ENCODE measurements at regions not wholly inside any gene's neighbourhood (a gene's known extent, or its start where the extent isn't known, plus 50 kb on each side); places are given as distances from the start of the nearest gene placed in this dataset.
"Not testable (repeated sequence)": the region's sequence is repeated elsewhere in the genome, so short reads cannot be mapped to it uniquely, and the experiment has no call there.

DNA sequence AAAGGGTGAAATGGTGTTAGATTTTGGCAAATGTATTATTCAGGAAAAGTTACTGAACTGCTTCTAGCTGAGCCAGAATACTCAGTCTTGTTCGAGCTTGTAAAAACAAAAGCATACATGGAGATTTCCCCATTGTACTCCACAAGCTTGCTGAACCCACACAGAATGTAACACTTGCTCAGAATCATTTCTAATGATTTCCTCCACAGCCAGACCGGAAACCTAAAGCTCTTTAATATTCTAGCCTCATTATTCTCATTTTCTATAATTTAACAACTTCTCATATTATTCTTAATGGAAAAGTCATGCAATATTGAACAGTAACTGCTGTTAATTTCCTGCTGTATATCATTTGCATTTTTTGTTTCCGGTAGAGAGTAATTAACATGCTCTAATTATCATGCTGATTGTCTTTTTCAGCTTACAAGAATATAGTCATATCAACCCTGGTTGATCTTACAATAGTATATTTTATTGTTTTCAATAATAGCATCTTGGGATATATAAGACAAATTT, 1387.5 kb upstream of the EYS start:
- DNase-seq (ENCODE audit: low spot score): no peak

DNA sequence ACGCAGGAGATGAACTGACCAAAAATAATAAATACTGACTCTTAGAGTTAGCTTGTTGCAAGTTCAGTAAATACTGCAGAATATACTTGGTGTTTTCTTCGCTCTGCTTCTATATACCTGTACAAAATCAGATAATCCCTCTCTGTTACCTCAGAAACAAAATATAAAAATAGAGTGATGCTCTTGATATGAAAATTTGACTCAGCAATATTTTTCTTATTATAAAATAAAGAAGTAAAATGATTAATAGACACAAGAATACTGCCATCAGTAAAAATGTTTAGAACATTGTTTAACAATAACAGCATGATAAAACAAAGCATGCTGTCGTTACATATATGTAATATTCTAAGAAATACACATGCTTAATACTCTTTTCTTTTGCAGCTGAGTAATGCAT, 1366.9 kb upstream of the EYS start:
- no peak for DNase-seq (ENCODE audit: low spot score)

DNA sequence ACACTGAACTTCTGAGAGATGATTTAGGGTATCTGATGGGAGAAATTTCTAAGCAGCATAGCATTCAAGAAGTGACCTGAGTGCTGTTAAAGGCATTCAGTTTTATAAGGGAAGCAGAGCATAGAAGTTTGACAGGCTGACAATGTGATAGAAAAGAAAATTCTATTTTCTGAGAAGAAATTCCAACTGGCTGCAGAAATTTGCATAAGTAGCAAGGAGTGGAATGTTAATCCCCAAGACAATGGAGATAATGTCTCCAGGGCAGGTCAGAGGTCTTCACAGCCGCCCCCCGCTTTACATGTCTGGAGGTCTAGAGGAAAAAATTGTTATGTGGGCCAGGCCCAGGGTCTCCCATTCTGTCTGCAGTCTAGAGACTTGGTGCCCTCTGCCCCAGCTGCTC, 1361.8 kb upstream of the EYS start:
- DNase-seq (ENCODE audit: low spot score): no peak

DNA sequence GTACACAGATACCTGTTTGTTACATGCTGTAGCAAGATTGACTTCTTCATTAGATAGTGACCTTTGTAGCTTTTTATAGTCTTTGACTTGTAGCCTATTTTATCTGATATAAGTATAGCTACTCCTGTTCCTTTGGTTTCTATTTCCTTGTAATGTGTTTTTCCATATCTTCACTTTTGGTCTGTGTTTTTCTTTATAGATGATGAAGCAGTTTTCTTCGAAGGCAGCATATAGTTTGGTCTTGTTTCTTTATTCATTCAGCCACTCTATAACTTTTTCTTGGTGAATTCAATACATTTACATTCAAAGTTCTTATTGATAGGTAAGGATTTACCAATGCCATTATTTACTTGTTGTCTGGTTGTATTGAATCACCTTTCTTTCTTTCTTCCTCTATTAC, 1357.3 kb upstream of the EYS start:
- DNase-seq (ENCODE audit: low spot score): no peak

DNA sequence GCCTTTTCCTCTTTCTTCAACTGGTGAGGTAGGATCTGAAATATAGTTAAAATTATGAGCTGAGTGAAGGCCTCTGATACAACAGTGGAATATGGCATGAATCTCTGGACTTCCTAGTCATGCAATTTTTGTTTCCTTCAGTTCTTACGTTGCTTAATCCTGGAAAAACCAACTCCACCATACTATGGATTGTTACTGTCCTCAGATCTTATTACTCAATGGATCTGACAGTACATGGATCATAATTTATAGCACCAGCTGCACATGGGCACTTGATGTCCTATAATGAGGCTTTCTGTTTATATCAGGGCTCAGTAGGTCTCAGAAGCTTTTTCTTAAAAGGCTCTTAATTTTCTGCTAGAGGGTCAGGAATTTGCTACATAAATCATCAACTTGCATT, 1341.0 kb upstream of the EYS start:
- DNase-seq (ENCODE audit: low spot score): no peak

DNA sequence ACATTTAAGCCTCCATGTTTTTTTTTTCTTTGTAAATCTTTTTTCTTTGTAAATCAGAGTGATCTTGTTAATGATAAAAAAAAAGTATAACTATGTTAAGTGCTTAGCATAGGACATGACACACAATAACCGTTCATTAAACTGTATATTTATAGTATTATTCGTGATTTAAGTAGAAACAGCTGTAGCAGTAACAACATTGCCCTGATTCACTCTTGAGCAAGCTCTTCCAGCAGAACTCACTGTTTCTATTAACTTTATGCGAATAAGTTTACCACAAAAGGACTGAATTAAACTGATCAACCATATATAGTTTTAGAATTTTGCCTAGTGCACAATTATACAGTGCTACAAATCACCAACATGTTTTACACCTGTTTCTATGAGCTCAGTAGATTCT, 1338.0 kb upstream of the EYS start:
- DNase-seq (ENCODE audit: low spot score): no peak

DNA sequence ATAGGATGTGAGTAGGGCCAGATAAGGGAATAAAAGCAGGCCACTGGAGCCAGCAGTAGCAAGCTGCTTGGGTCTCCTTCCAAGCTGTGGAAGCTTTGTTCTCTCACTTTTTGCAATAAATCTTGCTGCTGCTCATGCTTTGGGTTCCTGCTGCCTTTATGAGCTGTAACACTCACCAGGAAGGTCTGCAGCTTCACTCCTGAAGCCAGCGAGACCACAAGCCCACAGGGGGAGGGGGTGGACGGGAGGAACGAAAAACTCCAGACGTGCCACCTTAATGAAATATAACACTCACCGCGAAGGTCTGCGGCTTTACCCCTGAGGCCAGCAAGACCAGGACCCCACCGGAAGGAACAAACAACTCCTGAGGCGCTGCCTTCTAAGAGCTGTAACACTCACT, 1324.4 kb upstream of the EYS start:
- no peak for DNase-seq (ENCODE audit: low spot score)

DNA sequence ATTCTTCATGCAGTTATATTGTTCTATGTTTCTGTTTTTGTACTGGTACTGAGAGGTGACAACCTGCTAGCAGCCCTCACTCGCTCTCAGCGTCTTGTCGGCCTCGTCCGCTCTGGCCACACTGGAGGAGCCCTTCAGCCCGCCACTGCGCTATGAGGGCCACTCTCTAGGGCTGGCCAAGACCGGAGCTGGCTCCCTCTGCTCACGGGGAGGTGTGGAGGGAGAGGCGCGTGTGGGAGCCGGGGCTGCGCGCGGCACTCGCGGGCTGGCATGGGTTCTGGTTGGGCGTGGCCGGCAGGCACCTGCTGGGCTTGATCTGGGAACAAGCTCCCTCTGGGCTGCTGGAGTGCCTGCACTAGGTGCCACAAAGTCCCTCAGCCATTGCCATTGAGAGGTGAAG, 1323.8 kb upstream of the EYS start:
- DNase-seq (ENCODE audit: low spot score): no peak

DNA sequence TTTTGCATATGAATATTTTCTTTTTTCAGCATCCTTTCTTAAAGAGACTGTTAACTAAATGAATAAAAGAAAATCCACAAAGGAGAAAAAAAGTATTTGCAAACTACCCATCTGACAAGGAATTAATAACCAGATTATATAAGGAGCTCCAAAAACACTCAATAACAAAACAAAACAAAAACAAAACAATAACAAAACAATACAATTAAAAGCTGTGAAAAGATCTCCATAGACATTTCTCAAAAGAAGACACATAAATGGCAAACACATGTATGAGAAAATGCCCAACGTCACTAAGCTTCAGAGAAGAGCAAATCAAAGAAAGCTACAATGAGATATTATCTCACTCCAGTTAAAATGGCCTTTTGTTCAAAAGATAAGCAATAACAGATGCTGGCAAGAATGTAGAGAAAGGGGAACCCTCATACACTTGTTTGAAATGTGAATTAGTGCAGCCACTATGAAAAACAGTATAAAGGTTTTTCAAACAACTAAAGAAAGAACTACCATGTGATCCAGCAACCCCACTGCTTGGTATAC, 1310.0 kb upstream of the EYS start:
- DNase-seq (ENCODE audit: low spot score): no peak

DNA sequence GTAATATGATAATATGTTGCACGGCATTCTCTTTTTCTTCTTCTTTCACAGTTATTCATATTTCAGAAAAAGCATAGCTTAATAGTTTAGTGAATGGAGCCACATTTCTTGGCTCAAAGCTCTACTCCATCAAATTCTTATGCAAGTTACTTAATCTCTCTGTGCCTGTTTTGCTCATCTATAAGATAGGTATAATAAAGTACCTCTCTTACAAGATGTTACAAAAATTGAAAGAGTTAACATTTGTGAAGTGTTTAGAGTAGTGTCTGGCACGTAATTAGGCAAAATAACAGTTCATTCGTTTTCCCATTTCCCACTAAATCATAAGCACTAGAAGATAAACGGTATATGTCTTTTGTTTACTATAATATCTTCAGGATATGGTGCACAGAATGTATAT, 1304.4 kb upstream of the EYS start:
- DNase-seq (ENCODE audit: low spot score): no peak

DNA sequence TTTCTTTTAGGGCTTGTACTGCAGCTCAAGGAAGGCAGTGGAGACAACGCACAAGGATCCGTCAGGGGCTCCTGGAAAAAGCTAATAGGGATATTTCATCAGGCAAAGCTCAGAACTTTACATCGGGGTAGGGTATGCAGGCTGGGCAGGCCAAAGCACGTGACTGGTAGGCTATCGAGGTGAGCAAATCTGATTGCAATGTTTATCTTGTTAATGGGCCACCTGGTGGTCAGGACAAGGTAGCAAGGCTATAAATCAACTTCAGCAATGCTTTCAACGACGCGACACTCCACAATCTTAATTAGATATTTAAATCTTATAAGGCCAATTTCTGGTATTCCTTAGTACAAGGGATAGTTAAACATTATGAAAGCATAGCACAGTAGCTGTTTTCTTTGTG, 1302.8 kb upstream of the EYS start:
- no peak for DNase-seq (ENCODE audit: low spot score)

DNA sequence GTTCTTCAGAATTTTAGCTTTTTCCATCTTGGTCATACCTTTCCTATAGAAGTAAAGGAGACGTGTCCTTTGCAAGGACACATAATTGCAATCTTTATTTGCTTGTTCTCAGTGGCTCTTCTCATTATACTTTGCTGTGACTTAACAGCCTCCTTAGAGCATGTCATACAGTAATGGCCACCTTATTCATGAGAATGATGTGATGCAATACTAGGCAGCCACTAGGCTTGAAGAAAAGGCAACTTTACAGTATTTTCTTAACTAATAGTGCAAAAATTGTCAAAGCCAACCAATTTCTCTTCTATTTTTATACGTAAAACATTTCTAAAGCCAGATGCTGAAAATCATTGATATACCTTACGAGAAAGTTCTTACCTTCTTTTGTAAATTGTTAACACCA, 1296.8 kb upstream of the EYS start:
- no peak for DNase-seq (ENCODE audit: low spot score)

DNA sequence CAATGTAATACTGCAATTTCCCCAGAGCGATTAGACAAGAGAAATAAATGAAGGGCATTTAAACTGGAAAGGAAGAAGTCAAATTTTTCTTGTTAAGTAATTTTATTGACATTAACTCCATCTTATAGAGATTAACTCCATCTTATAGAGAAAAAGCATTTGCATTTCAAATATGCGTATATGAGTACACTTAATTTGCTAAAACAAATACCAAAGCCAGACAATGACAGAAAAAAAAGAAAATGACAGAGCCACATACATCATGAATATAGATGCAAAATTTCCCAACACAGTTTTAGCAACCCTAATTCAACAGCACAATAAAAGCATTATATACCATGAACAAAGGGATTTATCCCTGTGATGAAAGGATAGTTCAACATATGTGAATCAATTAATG, 1293.1 kb upstream of the EYS start:
- no peak for DNase-seq (ENCODE audit: low spot score)

DNA sequence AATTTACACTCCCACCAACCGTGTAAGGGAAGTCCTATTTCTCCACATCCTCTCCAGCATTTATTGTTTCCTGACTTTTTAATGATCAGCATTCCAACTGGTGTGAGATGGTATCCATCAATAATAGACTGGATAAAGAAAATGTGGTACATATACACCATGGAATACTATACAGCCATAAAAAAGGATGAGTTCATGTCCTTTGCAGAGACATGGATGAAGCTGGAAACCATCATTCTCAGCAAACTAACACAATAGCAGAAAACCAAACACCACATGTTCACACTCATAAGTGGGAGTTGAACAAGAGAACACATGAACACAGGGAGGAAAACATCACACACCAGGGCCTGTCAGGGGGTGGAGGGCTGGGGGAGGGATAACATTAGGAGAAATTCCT, 1290.6 kb upstream of the EYS start:
- not testable (repeated sequence) for DNase-seq (ENCODE audit: low spot score)

DNA sequence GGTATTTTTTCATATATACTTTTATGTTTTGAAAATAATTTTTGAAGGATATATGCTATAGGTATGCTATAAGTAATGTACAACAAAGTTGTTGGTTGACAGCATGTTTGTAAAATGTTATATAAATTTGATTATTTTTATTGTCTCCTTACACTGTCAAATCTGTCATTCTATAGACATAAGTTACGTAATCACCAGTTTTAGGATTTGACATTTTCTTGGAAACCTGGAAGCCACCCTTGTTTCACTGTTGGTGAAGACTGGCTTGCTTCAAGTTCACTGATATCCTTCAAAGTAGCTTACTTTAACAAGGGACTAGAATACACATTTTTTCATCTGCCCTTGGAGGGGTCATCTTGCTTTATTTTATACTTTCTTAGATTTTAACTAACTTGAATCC, 1288.6 kb upstream of the EYS start:
- no peak for DNase-seq (ENCODE audit: low spot score)

DNA sequence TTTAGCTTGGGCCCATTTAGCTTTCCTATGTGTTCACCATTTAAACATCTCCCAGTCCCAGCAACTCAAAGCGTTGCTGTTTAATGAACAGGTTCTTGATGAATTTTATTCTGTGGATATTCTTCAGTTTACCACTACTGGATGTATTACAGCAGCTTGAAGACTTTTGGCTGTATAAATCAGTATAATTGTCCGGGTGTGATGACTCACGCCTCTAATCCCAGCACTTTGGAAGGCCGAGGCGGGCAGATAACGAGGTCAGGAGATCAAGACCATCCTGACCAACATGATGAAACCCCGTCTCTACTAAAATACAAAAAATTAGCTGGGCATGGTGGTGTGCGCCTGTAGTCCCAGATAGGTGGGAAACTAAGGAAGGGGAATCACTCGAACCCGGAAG, 1286.7 kb upstream of the EYS start:
- DNase-seq (ENCODE audit: low spot score): not testable (repeated sequence)

DNA sequence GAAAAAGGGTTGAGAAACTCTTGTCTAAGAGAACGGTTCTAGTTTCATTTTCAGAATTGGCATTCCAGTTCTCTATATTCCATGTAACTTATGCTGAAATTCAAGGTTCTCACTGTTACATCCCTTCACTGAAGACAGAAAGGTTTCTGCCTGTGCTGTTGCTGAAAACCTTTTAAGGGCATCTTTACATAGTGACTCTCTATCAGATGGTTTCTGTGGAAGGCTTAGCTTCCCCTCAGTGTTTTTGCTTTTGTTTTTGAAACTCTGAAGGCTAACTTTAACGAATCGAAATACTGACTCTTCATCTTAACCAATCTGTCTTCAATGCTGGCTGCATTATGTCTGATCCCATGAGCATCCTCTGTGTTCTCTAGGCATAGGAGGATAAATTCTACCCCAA, 1286.2 kb upstream of the EYS start:
- peak; percentile 18 for DNase-seq (ENCODE audit: low spot score)

DNA sequence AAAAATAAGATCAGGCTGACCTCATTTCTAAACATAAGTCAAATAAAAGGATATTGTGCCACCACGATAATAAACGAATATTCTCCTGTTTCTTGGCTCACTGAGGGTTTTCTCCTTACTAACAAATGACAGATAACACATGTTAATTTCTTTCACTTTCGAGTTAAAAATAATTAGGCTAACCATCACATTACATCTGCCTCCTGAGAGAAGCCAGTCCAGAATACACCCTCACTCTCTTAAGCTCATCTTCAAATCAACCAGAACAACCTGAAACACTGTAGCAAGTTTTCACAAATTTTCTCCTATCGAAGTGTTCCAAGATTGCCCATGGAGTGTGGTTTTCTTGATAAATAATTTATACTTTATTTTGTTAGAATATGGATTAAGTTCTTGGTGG, 1285.6 kb upstream of the EYS start:
- DNase-seq (ENCODE audit: low spot score): no peak

DNA sequence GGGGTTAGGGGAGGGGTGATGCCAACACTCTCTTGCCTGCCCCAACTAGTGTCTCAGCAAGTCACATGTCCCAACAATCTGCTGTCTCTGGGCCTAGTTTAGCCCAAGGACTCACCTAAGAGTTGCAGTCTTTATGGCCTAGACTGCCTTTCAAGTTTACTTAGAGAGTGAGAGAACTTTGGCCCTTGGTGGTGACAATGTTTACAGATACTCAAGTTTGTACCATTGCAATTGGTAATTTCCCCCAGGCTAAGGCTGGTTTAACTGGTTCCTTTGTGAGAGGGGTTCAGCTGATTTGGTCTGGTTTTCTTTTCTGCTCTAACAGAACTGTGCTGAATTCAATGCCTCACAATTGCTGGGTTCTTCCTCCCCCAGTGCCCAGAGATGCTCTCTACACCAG, 1279.9 kb upstream of the EYS start:
- DNase-seq (ENCODE audit: low spot score): no peak

DNA sequence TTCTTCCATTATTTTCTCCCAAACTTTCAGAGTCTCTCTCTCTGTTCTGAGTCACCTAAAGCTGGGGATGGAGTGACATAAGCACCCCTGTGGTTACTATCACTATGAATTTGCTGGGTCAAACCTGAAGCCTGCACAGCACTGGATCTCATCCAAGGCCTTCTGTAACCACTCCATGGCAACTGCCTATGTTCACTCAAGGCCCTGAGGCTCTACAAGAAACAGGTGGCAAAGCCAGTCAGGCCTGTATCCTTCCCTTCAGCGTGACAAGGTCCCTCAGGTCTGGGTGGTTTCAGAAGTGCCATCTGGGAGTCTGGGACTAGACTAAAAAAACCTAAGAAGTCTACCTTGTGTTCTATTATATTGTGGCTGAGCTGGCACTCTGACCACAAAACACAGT, 1278.8 kb upstream of the EYS start:
- no peak for DNase-seq (ENCODE audit: low spot score)

DNA sequence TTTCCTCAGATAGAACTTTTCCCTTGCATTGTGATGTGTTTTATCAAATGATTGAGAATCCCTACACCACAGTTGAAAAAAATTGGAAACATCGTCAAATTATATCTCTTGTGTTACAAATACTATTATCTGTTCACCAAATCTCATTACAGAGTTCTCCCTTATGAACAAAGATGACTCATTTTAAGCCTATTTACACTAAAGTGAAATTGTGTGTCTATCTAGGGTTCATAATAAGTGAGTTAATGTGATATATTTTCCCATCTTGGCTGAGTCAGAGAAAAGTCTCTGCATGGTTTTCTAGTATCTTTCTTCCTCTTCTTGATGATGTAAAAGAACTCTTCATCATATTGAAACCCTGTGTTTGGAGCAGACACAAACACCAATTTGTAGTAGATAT, 1263.3 kb upstream of the EYS start:
- no peak for DNase-seq (ENCODE audit: low spot score)

DNA sequence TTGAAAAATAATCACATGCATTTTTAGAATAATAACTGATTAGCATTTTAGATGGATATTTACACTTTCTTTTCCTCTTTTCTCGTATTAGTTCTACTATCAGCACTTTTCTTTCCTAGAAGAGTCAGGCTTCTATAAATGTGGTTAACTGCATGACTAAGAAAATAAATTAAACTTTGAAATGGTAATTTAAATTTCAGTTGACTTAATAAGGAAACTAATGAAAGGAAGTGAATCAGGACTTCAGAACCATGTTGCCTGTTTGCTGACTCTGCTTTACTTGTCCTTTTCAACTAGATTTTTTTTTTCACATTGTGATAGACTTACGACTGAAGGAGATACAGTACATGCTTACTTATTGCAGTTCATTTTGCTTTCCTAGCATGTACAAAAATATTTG, 1258.2 kb upstream of the EYS start:
- DNase-seq (ENCODE audit: low spot score): no peak

DNA sequence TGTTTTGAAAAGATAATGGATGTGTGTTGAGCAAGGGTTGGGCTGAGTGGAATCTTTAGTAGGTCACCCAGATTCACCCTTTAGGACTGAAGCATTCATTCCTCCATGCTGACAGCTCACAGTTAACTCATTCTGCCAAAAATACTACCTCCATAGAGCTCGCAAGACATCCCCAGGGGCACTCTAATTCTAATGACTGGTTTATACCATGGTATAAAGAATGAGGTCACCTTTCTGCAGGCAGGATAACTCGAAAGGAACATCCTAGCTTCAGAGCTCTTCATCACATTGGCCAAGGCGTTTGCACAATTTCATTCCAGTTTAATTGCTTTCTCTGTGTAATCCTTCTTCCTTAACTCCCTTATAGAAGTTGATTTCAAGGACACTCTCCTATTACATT, 1257.2 kb upstream of the EYS start:
- DNase-seq (ENCODE audit: low spot score): no peak

DNA sequence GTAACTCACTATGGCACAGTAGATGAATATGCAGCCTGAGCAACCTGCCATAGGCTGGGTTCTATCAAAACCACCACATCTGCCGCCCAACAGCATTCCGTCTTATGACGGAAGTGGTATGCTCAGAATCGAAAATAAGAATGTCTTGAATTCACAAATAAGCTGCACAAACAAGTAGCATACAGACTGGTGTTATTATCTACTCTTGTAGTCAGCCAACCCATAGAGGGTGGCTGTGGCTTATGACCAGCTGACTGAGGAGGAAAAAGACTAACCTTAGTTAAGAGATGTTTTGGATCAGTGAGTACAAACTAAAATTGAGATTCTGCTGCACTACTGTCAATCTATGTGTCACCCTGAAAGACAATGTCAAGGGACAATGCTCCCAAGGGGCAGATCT, 1255.1 kb upstream of the EYS start:
- DNase-seq (ENCODE audit: low spot score): no peak

DNA sequence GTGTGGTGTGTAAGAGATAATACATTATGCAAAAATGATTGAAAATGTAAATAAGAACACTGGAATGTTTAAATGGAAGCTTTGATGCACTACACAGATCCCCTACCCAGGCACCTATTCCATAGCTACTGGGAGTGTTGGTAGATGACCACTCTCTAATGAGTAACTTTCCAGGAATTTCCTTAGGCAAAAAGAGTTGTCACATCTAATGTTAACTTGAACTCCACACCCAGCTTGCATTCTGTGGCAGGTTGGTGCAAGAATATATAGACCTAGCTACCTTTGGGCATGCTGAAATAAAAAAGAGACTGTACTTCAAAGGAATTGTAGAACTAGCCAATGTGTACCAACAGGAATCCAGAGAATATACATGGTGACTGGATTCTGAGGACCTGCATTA, 1254.2 kb upstream of the EYS start:
- DNase-seq (ENCODE audit: low spot score): no peak

Measured in H4 (cell line).